HEK293 (cell line): ENCODE measurements at regions not wholly inside any gene's neighbourhood (a gene's known extent, or its start where the extent isn't known, plus 50 kb on each side); places are given as distances from the start of the nearest gene placed in this dataset.

Experiments
- CTCF ChIA-PET: fragments of 350-600 bp; formaldehyde crosslinking; extraction: SDS; loops from one replicate; lab custom pipeline; 2021; ENCODE audit warnings: antibody characterized with exemption; lab: Yijun Ruan, JAX
- POLR2A ChIA-PET: fragments of 300-600 bp; formaldehyde crosslinking; extraction: SDS; loops from one replicate; lab custom pipeline; 2020; ENCODE audit warnings: antibody characterized with exemption, inconsistent platforms; lab: Yijun Ruan, JAX
- H3K27ac ChIP-seq: fragments of 200-500 bp; sonication (Bioruptor generic); 2 replicates; pipeline ENCODE4 v1.5.1; 2014; ENCODE audit warnings: low read depth, low read length, control low read depth, inconsistent platforms; ENCODE audit errors: extremely low read depth
- H3K36me3 ChIP-seq, 2 experiments: fragments of 200-500 bp in 1 of 2; sonication (Bioruptor generic) in 1 of 2; 1 replicate in 1 of 2; 2 replicates in 1 of 2; pipeline ENCODE4 v1.5.1; 2014 to 2017; ENCODE audit warnings: inconsistent platforms in 2 of 2, low read length in 2 of 2; ENCODE audit not compliant: control insufficient read depth in 2 of 2, insufficient read depth in 1 of 2
- H3K4me1 ChIP-seq: fragments of 200-500 bp; sonication (Bioruptor generic); 2 replicates; pipeline ENCODE4 v1.5.1; 2014; ENCODE audit warnings: mild to moderate bottlenecking, low read length, inconsistent platforms; ENCODE audit not compliant: control insufficient read depth, insufficient read depth
- H3K4me3 ChIP-seq: 2 replicates; pipeline ENCODE4 v1.5.1; 2011; ENCODE audit warnings: low read depth, mild to moderate bottlenecking, control low read depth, low read length, moderate library complexity
- H3K9me3 ChIP-seq: fragments of 200-500 bp; sonication (Bioruptor generic); 2 replicates; pipeline ENCODE4 v1.5.1; 2014; ENCODE audit warnings: low read depth, low read length, inconsistent platforms; ENCODE audit not compliant: control insufficient read depth, insufficient read depth
- FEZF1 ChIP-seq: fragments of 450-650 bp; formaldehyde crosslinking; IDR thresholded peaks from 2 replicates; pipeline ENCODE4 v1.5.1; 2016; ENCODE audit warnings: missing biosample characterization, missing genetic modification characterization
- IKZF3 ChIP-seq: fragments of 450-650 bp; IDR thresholded peaks from 2 replicates; pipeline ENCODE4 v1.5.0; 2018; ENCODE audit warnings: missing biosample characterization, mild to moderate bottlenecking, missing genetic modification characterization, moderate library complexity
- KLF1 ChIP-seq: fragments of 450-650 bp; formaldehyde crosslinking; IDR thresholded peaks from 2 replicates; pipeline ENCODE4 v1.5.1; 2016; ENCODE audit warnings: missing biosample characterization, missing genetic modification characterization
- PRDM1 ChIP-seq: fragments of 450-650 bp; formaldehyde crosslinking; IDR thresholded peaks from 2 replicates; pipeline ENCODE4; 2016; ENCODE audit warnings: missing biosample characterization, missing genetic modification characterization
- PRDM10 ChIP-seq: fragments of 450-650 bp; formaldehyde crosslinking; IDR thresholded peaks from 2 replicates; pipeline ENCODE4 v1.5.1; 2016; ENCODE audit warnings: missing biosample characterization, missing genetic modification characterization
- SP7 ChIP-seq: fragments of 450-650 bp; formaldehyde crosslinking; IDR thresholded peaks from 2 replicates; pipeline ENCODE4 v1.5.1; 2016; ENCODE audit warnings: missing biosample characterization, missing genetic modification characterization
- ZFP41 ChIP-seq: fragments of 450-650 bp; formaldehyde crosslinking; IDR thresholded peaks from 2 replicates; pipeline ENCODE4 v1.5.1; 2016; ENCODE audit warnings: missing biosample characterization, missing genetic modification characterization, borderline replicate concordance
- ZNF114 ChIP-seq: fragments of 450-650 bp; formaldehyde crosslinking; IDR thresholded peaks from 2 replicates; pipeline ENCODE4 v1.5.0; 2017; ENCODE audit warnings: missing biosample characterization, missing genetic modification characterization
- ZNF169 ChIP-seq: fragments of 450-650 bp; formaldehyde crosslinking; IDR thresholded peaks from 2 replicates; pipeline ENCODE4 v1.5.1; 2016; ENCODE audit warnings: missing biosample characterization, missing genetic modification characterization
- ZNF184 ChIP-seq: fragments of 450-650 bp; IDR thresholded peaks from 2 replicates; pipeline ENCODE4 v1.5.1; 2018; ENCODE audit warnings: missing biosample characterization, mild to moderate bottlenecking, missing genetic modification characterization
- ZNF211 ChIP-seq: fragments of 450-650 bp; formaldehyde crosslinking; IDR thresholded peaks from 2 replicates; pipeline ENCODE4 v1.5.1; 2016; ENCODE audit warnings: low read depth, missing biosample characterization, missing genetic modification characterization
- ZNF26 ChIP-seq: fragments of 450-650 bp; formaldehyde crosslinking; IDR thresholded peaks from 2 replicates; pipeline ENCODE4 v1.5.1; 2016; ENCODE audit warnings: missing biosample characterization, missing genetic modification characterization
- ZNF514 ChIP-seq: fragments of 450-650 bp; formaldehyde crosslinking; IDR thresholded peaks from 2 replicates; pipeline ENCODE4 v1.5.1; 2016; ENCODE audit warnings: missing biosample characterization, missing genetic modification characterization
- ZNF610 ChIP-seq: fragments of 450-650 bp; formaldehyde crosslinking; IDR thresholded peaks from 2 replicates; pipeline ENCODE4 v1.5.1; 2016; ENCODE audit warnings: missing biosample characterization, missing genetic modification characterization, borderline replicate concordance
- ZNF830 ChIP-seq: fragments of 450-650 bp; IDR thresholded peaks from 2 replicates; pipeline ENCODE4 v1.5.0; 2018; ENCODE audit warnings: missing biosample characterization, missing genetic modification characterization, low read depth, mild to moderate bottlenecking, moderate library complexity
- ZNF843 ChIP-seq: fragments of 450-650 bp; formaldehyde crosslinking; IDR thresholded peaks from 2 replicates; pipeline ENCODE4 v1.5.1; 2016; ENCODE audit warnings: missing biosample characterization, missing genetic modification characterization
- ZSCAN16 ChIP-seq: fragments of 450-650 bp; formaldehyde crosslinking; IDR thresholded peaks from 2 replicates; pipeline ENCODE4 v1.5.1; 2016; ENCODE audit warnings: missing biosample characterization, missing genetic modification characterization
- TF ChIP-seq, protein P1 (sequence below): fragments of 450-650 bp; formaldehyde crosslinking; conservative IDR thresholded peaks from 2 replicates; pipeline ENCODE4 v1.5.1; 2016; ENCODE audit warnings: low read depth, missing biosample characterization, missing genetic modification characterization
- TF ChIP-seq, protein P2 (sequence below): fragments of 450-650 bp; formaldehyde crosslinking; IDR thresholded peaks from 2 replicates; pipeline ENCODE4 v1.5.1; 2017; ENCODE audit warnings: missing biosample characterization, missing genetic modification characterization
- TF ChIP-seq, protein P3 (sequence below): fragments of 450-650 bp; formaldehyde crosslinking; IDR thresholded peaks from 2 replicates; pipeline ENCODE4 v1.5.1; 2016; ENCODE audit warnings: missing biosample characterization, missing genetic modification characterization

- no peak for TF ChIP-seq PRDM10 (tag by site-specific recombination)
These were observed 56.6 kb upstream of the PRDM11 start (continued) for GRCh38 chr11:45089676-45090499.

DNA sequence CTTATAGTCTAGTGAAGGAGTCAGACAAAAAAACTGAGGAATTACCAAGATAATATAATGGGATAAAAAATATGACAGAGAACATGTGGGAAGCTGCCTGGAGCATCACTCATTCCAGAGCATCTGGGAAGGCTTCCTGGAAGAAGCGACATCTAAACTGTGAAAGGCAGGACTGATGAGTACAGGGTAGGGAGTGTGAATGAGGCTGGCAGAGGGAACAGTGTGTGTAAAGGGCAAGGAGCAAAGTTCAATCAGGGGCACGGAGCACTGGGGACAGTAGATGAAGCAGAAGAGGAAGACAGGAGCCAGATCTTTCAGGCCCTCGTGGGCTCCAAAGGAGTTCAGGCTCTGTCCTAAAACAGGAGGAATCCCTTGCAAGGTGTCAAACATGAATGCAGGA is 55.8 kb upstream of the PRDM11 start:
- CTCF ChIA-PET: interaction anchor here (1.5 kb wide), 1 partner anchor 13 kb away, joined by 3 read pairs; no protein-coding TSS in a partner anchor

More for the DNA sequence above, 55.8 kb upstream of the PRDM11 start:
- Histone ChIP-seq H3K4me3 (no peak overlapping the region), H3K36me3 (no peaks in the 10 kb centered on the region), H3K9me3 (no peaks in the 10 kb centered on the region), H3K27ac (no peak overlapping the region), H3K4me1 (no peaks in the 10 kb centered on the region)
- POLR2A ChIA-PET: no interaction called here
- TF ChIP-seq ZNF169 (tag by site-specific recombination) (no peak), ZNF514 (tag by site-specific recombination) (no peak), ZNF843 (tag by site-specific recombination) (no peak), ZNF830 (tag by site-specific recombination) (no peak), ZNF184 (no peak), ZSCAN16 (tag by site-specific recombination) (no peak), FEZF1 (tag by site-specific recombination) (no peak), PRDM1 (tag by site-specific recombination) (no peak), KLF1 (tag by site-specific recombination) (no peak), ZFP41 (tag by site-specific recombination) (no peak), ZNF211 (tag by site-specific recombination) (no peak), ZNF114 (tag by site-specific recombination) (no peak), SP7 (tag by site-specific recombination) (no peak), ZNF26 (no peak), IKZF3 (tag by site-specific recombination) (no peak), ZNF610 (no peak)
- TF ChIP-seq, protein P1, sequence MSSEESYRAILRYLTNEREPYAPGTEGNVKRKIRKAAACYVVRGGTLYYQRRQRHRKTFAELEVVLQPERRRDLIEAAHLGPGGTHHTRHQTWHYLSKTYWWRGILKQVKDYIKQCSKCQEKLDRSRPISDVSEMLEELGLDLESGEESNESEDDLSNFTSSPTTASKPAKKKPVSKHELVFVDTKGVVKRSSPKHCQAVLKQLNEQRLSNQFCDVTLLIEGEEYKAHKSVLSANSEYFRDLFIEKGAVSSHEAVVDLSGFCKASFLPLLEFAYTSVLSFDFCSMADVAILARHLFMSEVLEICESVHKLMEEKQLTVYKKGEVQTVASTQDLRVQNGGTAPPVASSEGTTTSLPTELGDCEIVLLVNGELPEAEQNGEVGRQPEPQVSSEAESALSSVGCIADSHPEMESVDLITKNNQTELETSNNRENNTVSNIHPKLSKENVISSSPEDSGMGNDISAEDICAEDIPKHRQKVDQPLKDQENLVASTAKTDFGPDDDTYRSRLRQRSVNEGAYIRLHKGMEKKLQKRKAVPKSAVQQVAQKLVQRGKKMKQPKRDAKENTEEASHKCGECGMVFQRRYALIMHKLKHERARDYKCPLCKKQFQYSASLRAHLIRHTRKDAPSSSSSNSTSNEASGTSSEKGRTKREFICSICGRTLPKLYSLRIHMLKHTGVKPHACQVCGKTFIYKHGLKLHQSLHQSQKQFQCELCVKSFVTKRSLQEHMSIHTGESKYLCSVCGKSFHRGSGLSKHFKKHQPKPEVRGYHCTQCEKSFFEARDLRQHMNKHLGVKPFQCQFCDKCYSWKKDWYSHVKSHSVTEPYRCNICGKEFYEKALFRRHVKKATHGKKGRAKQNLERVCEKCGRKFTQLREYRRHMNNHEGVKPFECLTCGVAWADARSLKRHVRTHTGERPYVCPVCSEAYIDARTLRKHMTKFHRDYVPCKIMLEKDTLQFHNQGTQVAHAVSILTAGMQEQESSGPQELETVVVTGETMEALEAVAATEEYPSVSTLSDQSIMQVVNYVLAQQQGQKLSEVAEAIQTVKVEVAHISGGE: no peak
- TF ChIP-seq, protein P2, sequence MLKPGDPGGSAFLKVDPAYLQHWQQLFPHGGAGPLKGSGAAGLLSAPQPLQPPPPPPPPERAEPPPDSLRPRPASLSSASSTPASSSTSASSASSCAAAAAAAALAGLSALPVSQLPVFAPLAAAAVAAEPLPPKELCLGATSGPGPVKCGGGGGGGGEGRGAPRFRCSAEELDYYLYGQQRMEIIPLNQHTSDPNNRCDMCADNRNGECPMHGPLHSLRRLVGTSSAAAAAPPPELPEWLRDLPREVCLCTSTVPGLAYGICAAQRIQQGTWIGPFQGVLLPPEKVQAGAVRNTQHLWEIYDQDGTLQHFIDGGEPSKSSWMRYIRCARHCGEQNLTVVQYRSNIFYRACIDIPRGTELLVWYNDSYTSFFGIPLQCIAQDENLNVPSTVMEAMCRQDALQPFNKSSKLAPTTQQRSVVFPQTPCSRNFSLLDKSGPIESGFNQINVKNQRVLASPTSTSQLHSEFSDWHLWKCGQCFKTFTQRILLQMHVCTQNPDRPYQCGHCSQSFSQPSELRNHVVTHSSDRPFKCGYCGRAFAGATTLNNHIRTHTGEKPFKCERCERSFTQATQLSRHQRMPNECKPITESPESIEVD: no peak
- TF ChIP-seq, protein P3, sequence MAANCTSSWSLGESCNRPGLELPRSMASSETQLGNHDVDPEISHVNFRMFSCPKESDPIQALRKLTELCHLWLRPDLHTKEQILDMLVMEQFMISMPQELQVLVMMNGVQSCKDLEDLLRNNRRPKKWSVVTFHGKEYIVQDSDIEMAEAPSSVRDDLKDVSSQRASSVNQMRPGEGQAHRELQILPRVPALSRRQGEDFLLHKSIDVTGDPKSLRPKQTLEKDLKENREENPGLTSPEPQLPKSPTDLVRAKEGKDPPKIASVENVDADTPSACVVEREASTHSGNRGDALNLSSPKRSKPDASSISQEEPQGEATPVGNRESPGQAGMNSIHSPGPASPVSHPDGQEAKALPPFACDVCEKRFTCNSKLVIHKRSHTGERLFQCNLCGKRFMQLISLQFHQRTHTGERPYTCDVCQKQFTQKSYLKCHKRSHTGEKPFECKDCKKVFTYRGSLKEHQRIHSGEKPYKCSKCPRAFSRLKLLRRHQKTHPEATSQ (tag by site-specific recombination): no peak
- TF ChIP-seq, all 188 proteins: peak for 0
